Neural progenitor cell (in vitro differentiated cells): ENCODE measurements at regions not wholly inside any gene's neighbourhood (a gene's known extent, or its start where the extent isn't known, plus 50 kb on each side); places are given as distances from the start of the nearest gene placed in this dataset.

Experiments
- EZH2 ChIP-seq: fragments of 200-600 bp; sonication (generic); IDR thresholded peaks from 2 replicates; pipeline ENCODE4 v1.6.1; 2017; ENCODE audit warnings: antibody characterized with exemption, mild to moderate bottlenecking, moderate library complexity
- EZH2phosphoT487 ChIP-seq: fragments of 200-600 bp; sonication (generic); IDR thresholded peaks from 2 replicates; pipeline ENCODE4 v1.6.1; 2017; ENCODE audit warnings: antibody characterized with exemption
- TF ChIP-seq, protein P1 (sequence below): fragments of 200-600 bp; sonication (generic); IDR thresholded peaks from 2 replicates; pipeline ENCODE4 v1.5.1; 2017; ENCODE audit warnings: antibody characterized with exemption, mild to moderate bottlenecking

- TF ChIP-seq, protein P1, sequence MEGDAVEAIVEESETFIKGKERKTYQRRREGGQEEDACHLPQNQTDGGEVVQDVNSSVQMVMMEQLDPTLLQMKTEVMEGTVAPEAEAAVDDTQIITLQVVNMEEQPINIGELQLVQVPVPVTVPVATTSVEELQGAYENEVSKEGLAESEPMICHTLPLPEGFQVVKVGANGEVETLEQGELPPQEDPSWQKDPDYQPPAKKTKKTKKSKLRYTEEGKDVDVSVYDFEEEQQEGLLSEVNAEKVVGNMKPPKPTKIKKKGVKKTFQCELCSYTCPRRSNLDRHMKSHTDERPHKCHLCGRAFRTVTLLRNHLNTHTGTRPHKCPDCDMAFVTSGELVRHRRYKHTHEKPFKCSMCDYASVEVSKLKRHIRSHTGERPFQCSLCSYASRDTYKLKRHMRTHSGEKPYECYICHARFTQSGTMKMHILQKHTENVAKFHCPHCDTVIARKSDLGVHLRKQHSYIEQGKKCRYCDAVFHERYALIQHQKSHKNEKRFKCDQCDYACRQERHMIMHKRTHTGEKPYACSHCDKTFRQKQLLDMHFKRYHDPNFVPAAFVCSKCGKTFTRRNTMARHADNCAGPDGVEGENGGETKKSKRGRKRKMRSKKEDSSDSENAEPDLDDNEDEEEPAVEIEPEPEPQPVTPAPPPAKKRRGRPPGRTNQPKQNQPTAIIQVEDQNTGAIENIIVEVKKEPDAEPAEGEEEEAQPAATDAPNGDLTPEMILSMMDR, result no peak
- TF ChIP-seq EZH2phosphoT487 (no peak), EZH2 (no peak)
Observed at GRCh38 chr5:102115736-102116135, 180.3 kb downstream of the SLCO4C1 start.
